Activated CD4-positive, alpha-beta T cell treated with anti-CD3 and anti-CD28 coated beads, Interleukin-2, amount 50 U/mL, for 1 hour (primary cell): ENCODE measurements at regions not wholly inside any gene's neighbourhood (a gene's known extent, or its start where the extent isn't known, plus 50 kb on each side); places are given as distances from the start of the nearest gene placed in this dataset.

Experiments
- DNase-seq: peaks from one replicate; pipeline ENCODE4 v3.0.0-alpha.2; 2020

DNA sequence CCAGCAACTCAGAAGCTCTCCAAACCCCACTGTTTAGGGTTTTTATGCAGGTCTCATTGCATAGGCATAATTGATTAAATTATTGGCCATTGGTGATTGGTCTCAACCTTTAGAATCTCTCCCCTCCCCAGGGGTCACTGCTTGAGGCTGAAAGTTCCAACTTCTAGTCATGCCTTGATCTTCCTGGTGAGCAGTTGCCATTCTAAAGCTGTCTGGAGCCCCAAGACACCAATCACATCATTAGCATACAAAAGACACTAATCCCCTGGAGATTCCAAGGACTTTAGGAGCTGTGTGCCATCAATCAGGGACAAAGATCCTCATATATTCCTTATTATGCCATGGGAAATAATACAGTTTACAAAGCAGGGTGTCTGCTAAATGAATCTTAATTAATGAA lies 863.4 kb upstream of the KLHL29 start:
- no peak for DNase-seq

DNA sequence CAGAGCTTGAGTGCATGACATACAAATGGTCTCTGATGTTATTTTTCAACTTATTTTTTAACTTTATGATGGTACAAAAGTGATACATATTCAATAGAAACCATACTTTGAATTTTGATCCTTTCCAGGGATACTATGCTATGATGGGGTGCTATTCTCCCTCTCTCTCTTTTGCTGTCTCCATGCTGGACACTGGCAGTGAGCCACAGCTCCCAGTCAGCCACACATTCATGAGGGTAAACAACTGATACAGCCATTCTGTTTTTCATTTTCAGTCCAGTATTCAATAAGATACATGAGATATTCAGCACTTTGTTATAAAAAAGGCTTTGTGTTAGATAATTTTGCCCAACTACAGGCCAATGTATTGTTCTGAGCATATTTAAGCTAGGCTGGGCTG lies 859.3 kb upstream of the KLHL29 start:
- no peak for DNase-seq

- DNase-seq: no peak
These were observed 854.8 kb upstream of the KLHL29 start for GRCh38 chr2:22530131-22530530.

- no peak for DNase-seq
These were observed 848.8 kb upstream of the KLHL29 start for GRCh38 chr2:22536133-22536532.

DNA sequence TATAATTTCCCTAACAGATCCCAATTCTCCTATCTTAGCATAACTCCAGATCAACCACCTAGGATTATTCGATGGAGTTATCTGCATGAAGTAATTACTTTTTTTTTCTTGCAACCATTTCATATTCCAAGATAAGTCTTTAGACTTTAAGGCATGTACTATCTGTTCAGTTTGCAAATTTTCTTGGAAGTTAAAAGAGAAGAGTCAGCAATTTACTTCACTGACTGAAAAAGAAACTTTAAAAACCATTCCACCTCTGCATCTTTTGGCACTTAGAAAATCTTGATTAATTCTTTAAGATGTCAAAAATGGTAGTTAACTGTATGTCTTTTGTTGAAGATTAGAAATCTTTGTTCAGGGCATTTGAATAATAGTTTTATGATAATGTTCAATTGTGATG lies 830.5 kb upstream of the KLHL29 start:
- DNase-seq: no peak

GRCh38 chr2:22557406-22557805 lies 827.6 kb upstream of the KLHL29 start:
- no peak for DNase-seq

- no peak for DNase-seq
These were observed 825.0 kb upstream of the KLHL29 start for GRCh38 chr2:22560021-22560420.

DNA sequence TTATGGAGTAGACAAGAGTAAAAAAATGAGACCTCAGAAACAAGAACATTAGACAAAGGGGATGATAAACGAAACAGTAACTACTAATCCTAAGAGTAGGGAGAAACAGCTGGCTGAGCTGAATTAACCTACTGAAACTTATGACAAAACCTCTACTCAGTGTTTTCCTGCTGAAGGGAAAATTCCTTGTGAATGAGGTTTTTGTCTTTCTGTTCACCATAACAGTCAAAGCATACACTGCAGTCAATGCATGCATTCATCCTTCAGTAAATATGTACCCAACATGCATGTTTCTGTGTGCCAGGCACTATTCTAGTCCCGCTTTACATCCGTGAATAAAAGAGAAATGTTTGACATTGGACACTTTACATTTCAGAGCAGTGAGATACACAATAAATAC lies 805.6 kb upstream of the KLHL29 start:
- DNase-seq: no peak

DNA sequence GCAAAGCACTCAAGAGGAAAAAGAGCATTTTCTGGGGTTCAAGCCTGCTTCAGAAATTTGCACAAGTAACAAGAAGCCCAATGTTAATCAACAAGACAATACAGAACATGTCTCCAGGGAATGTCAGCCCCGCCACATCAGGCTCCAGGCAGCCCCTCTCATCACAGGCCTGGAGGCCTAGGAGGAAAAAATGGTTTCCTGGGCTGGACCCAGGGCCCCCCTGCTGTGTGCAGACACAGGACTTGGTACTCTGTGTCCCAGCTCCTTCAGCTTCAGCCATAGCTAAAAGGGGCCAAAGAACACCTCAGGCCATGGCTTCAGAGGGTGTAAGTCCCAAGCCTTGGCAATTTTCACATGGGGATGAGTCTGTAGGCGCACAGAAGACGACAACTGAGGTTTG lies 802.9 kb upstream of the KLHL29 start:
- no peak for DNase-seq

GRCh38 chr2:22596306-22596705 lies 788.7 kb upstream of the KLHL29 start:
- no peak for DNase-seq

GRCh38 chr2:22600156-22600555 lies 784.8 kb upstream of the KLHL29 start:
- no peak for DNase-seq

DNA sequence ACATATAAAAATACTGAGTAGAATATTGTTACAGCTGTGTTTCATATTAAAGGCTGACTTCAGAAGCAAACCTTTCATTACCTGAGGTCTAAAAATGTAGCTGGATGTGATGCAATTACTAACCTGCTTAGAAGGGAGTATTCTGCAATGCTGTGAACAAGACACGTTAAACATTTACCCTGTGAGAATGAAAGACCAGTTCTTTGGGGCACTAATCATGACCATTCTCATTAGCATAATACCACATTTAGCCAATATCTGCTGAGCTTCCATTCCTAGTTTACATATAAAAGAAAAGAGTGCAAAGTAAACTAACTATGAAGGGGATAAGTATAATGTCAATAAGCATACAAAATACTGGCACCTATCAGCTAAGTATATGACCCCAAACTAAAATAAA lies 784.0 kb upstream of the KLHL29 start:
- no peak for DNase-seq

DNA sequence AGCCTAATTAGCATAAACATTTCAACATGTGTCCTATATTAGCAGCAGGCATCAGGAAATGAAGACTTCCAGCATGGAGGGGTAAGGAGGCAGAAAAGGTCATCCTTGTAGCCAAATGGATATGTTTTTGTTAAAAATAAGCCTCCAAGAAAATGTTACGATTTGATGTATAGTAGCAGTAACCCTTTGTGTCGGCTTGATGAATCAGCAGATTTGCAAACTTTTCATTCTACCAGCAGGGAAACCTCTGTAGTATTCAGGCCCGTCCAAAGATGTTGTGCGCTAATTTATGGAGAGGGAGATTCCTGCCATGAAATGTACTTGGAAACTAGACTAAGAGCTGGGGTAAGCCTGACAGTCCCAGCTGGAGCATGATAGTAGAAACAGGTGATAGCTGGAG lies 780.8 kb upstream of the KLHL29 start:
- DNase-seq: no peak

DNA sequence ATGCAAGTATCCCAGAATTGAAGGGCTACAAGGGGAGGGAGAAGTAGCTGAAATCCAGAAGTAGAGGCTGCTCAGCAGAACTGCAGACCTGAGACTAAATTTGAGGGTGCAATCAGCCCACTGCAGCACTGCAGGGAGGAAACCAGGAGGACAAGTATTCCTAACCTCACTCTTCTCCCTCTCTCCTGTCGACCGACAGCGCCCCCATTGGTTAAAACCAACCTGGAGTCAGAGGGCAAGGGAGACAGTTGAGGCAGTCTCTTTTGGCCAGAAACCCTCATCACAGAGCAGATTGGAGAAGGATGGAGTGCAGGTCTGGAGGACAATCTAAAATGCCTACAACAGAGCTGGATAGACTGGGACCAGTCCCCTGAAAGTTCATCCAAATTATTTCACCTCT lies 768.9 kb upstream of the KLHL29 start:
- no peak for DNase-seq

GRCh38 chr2:22623620-22624019 lies 761.4 kb upstream of the KLHL29 start:
- DNase-seq: no peak

- no peak for DNase-seq
These were observed 758.4 kb upstream of the KLHL29 start for GRCh38 chr2:22626621-22627020.

DNA sequence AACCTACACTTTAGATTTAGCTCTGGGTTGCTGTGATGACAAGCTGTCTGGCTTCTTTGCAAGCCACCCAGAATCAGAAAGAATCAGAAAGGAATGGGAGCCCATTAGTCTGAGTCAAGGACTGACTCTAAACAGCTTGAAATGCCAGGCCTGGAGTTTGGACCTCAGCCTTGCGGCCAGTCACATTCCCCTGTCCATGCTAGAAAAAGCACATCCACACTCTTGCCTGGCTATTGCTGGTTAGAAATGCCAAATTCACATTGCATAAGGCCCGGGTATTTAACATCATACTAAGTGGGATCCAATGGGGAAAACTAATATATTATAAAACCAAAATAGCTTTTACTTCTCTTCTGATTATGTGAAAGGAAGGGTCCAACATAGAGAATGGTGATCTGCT lies 756.8 kb upstream of the KLHL29 start:
- no peak for DNase-seq

DNA sequence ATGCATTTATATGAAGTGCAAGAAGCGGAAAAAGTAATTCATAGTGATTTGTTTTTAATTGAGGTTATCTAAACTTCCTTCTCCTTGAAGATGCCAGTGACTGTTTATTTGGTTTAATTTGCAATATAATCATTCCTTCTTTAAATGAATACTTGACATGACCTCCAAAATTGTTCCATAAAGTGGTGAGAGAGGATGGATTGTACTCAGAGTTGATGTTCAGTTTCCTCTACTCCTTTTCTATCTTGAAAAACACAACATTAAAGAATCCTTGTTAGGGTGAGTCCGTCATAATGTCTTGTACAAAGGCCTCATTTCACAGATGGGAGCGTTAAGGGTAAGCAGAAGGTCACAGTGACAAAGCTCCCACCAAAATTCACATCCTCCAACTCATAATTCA lies 756.1 kb upstream of the KLHL29 start:
- DNase-seq: no peak

- no peak for DNase-seq
These were observed 750.8 kb upstream of the KLHL29 start for GRCh38 chr2:22634167-22634566.

DNA sequence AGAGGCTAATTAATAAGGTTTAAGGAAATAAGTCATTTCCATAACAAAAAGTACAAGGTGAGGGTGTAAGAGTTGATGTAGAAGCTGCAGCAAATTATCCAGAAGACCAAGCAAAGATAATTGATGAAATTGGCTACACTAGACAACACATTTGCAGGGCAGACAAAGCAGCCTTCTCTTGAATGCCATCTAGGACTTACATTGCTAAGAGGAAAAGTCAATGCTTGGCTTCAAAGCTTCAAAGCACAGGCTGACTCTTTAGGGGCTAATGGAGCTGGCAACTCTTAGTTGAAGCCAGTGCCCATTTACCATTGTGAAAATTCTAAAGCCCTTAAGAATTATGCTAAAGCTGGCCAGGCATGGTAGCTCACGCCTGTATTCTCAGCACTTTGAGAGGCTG lies 728.6 kb upstream of the KLHL29 start:
- DNase-seq: no peak

GRCh38 chr2:22673529-22673928 lies 711.5 kb upstream of the KLHL29 start:
- no peak for DNase-seq

- no peak for DNase-seq
These were observed 701.1 kb upstream of the KLHL29 start for GRCh38 chr2:22683914-22684313.

- DNase-seq: no peak
These were observed 694.9 kb upstream of the KLHL29 start for GRCh38 chr2:22690096-22690495.

- DNase-seq: no peak
These were observed 693.3 kb upstream of the KLHL29 start for GRCh38 chr2:22691666-22692065.

- DNase-seq: no peak
These were observed 692.2 kb upstream of the KLHL29 start for GRCh38 chr2:22692746-22693145.

DNA sequence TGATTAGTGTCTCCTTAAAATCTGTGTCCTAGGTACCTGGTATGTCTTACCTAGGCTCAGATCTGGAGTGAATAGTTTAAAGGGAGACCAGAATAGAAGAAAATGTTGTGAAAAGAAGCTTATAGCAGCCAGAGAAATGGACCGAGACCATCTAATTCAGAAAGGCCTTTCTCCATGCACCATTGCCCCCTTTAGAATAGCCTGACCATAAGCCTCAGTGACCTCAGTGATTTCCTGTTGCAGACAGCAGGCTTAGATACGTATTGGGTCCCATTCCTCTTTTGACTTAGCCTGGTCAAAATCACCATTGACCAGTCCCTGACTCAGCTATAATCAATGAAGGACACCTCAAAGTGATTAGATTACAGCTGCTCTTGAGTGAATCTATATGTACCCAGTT lies 690.7 kb upstream of the KLHL29 start:
- no peak for DNase-seq
